GM12801 (cell line): ENCODE measurements at regions not wholly inside any gene's neighbourhood (a gene's known extent, or its start where the extent isn't known, plus 50 kb on each side); places are given as distances from the start of the nearest gene placed in this dataset.

Source experiments
- CTCF ChIP-seq: IDR thresholded peaks from one replicate; pipeline ENCODE4 v1.5.1; 2011; ENCODE audit warnings: control low read depth; ENCODE audit not compliant: insufficient read length; ENCODE audit errors: extremely low read depth

GRCh38 chr2:8525236-8525581 is 156.6 kb upstream of the ID2 start:
- TF ChIP-seq CTCF = no peak

GRCh38 chr2:8525582-8526402 is 156.1 kb upstream of the ID2 start:
- TF ChIP-seq CTCF = no peak

GRCh38 chr2:8526403-8526696 is 155.5 kb upstream of the ID2 start:
- no peak for TF ChIP-seq CTCF

- no peak for TF ChIP-seq CTCF
Observed at GRCh38 chr2:8527031-8527430, 154.8 kb upstream of the ID2 start.

GRCh38 chr2:8527676-8528075 is 154.2 kb upstream of the ID2 start:
- no peak for TF ChIP-seq CTCF

- TF ChIP-seq CTCF = no peak
Observed at GRCh38 chr2:8528863-8529262, 153.0 kb upstream of the ID2 start.

- TF ChIP-seq CTCF = no peak
Observed at GRCh38 chr2:8529706-8530277, 152.1 kb upstream of the ID2 start.
